Fibroblast of lung (primary cell): ENCODE measurements at regions not wholly inside any gene's neighbourhood (a gene's known extent, or its start where the extent isn't known, plus 50 kb on each side); places are given as distances from the start of the nearest gene placed in this dataset.

Experiments used
- DNase-seq, 2 donors: peaks; one replicate each; pipeline versions ENCODE4 v3.0.0 to v3.0.0-alpha.2; 2010; ENCODE audit warnings: low read depth in 2 of 2
- H2AFZ ChIP-seq: 2 replicates; pipeline ENCODE4 v1.5.1; 2012; ENCODE audit warnings: low read length, control low read depth, inconsistent platforms
- H3K27ac ChIP-seq: 2 replicates; pipeline ENCODE4 v1.5.1; 2011; ENCODE audit warnings: low read length, control low read depth; ENCODE audit not compliant: insufficient read depth
- H3K27me3 ChIP-seq: 2 replicates; pipeline ENCODE4 v1.5.1; 2011; ENCODE audit warnings: mild to moderate bottlenecking, low read length; ENCODE audit not compliant: control insufficient read depth, insufficient read depth
- H3K36me3 ChIP-seq: 2 replicates; pipeline ENCODE4 v1.5.1; 2011; ENCODE audit warnings: low read length; ENCODE audit not compliant: control insufficient read depth, insufficient read depth
- H3K4me1 ChIP-seq: 2 replicates; pipeline ENCODE4 v1.5.1; 2011; ENCODE audit warnings: low read length; ENCODE audit not compliant: control insufficient read depth, insufficient read depth; ENCODE audit errors: extremely low read depth
- H3K4me2 ChIP-seq: 2 replicates; pipeline ENCODE4 v1.5.1; 2011; ENCODE audit warnings: low read length, control low read depth; ENCODE audit not compliant: insufficient read depth; ENCODE audit errors: extremely low read depth
- H3K4me3 ChIP-seq, 4 experiments: fragments of 200-600 bp in 1 of 4; sonication (generic) in 1 of 4; replicated peaks in 1 of 4; 2 replicates each; pipeline ENCODE4 v1.5.1; 2011 to 2016; ENCODE audit warnings: low read length in 4 of 4, low read depth in 3 of 4, mild to moderate bottlenecking in 3 of 4, control low read depth in 2 of 4, inconsistent platforms in 1 of 4, mixed read lengths in 1 of 4; ENCODE audit not compliant: insufficient read depth in 1 of 4; ENCODE audit errors: control extremely low read depth in 1 of 4
- H3K79me2 ChIP-seq: 2 replicates; pipeline ENCODE4 v1.5.1; 2012; ENCODE audit warnings: mild to moderate bottlenecking, low read length, inconsistent platforms; ENCODE audit not compliant: control insufficient read depth, insufficient read depth
- H3K9ac ChIP-seq: 2 replicates; pipeline ENCODE4 v1.5.1; 2011; ENCODE audit warnings: mild to moderate bottlenecking, low read length, control low read depth; ENCODE audit not compliant: insufficient read depth
- H3K9me3 ChIP-seq: 2 replicates; pipeline ENCODE4 v1.5.1; 2012; ENCODE audit warnings: low read depth, low read length; ENCODE audit not compliant: control insufficient read depth, insufficient read depth
- H4K20me1 ChIP-seq: 2 replicates; pipeline ENCODE4 v1.5.1; 2011; ENCODE audit warnings: low read length; ENCODE audit not compliant: control insufficient read depth, insufficient read depth; ENCODE audit errors: extremely low read depth
- CTCF ChIP-seq, 2 donors: IDR thresholded peaks in 1 of 2; conservative IDR thresholded peaks in 1 of 2; 1 replicate in 1 of 2; 2 replicates in 1 of 2; pipeline ENCODE4 v1.5.1; 2011 to 2012; ENCODE audit warnings: low read length in 2 of 2, control low read depth in 1 of 2, inconsistent platforms in 1 of 2, low read depth in 1 of 2, mild to moderate bottlenecking in 1 of 2
- EZH2 ChIP-seq: IDR thresholded peaks from 2 replicates; pipeline ENCODE4 v1.5.1; 2012; ENCODE audit warnings: low read length, control low read depth, mild to moderate bottlenecking; ENCODE audit errors: missing control alignments

- H3K36me3 ChIP-seq: no peaks in the 10 kb centered on the region
- H2AFZ ChIP-seq: no peak overlapping the region
- no peaks in the 10 kb centered on the region for H3K9me3 ChIP-seq
- no peak for DNase-seq
- H3K27ac ChIP-seq: no peak overlapping the region
- no peaks in the 10 kb centered on the region for H3K79me2 ChIP-seq
- H3K27me3 ChIP-seq: no peaks in the 10 kb centered on the region
- H3K4me2 ChIP-seq: no peak overlapping the region
- no peaks in the 10 kb centered on the region for H4K20me1 ChIP-seq
- no peaks in the 10 kb centered on the region for H3K4me1 ChIP-seq
- H3K4me3 ChIP-seq: no peak overlapping the region
- H3K9ac ChIP-seq: no peak overlapping the region
- no peak for TF ChIP-seq CTCF (conservative IDR thresholded peaks at IDR 0.05 in 1 of 2, IDR thresholded peaks at IDR 0.05 in 1 of 2; ENCODE audit: low read depth in 1 of 2, low read length in 2 of 2)
- no peak for TF ChIP-seq EZH2
These were observed 71.5 kb upstream of the IGLL5 start for GRCh38 chr22:22816171-22816514.

- Histone ChIP-seq H3K4me1 (no peaks in the 10 kb centered on the region), H3K4me3 (no peak overlapping the region), H3K27me3 (no peaks in the 10 kb centered on the region), H2AFZ (no peak overlapping the region), H3K4me2 (no peak overlapping the region), H3K9ac (no peak overlapping the region), H3K9me3 (no peaks in the 10 kb centered on the region), H3K79me2 (no peaks in the 10 kb centered on the region), H3K36me3 (no peaks in the 10 kb centered on the region), H3K27ac (no peak overlapping the region), H4K20me1 (no peaks in the 10 kb centered on the region)
- no peak for DNase-seq
- TF ChIP-seq CTCF (conservative IDR thresholded peaks at IDR 0.05 in 1 of 2, IDR thresholded peaks at IDR 0.05 in 1 of 2; ENCODE audit: low read depth in 1 of 2, low read length in 2 of 2) (no peak), EZH2 (no peak)
These were observed 70.7 kb upstream of the IGLL5 start for GRCh38 chr22:22816766-22817410.

- Histone ChIP-seq H3K27ac (no peak overlapping the region), H3K9me3 (no peaks in the 10 kb centered on the region), H3K4me1 (no peaks in the 10 kb centered on the region), H3K27me3 (no peaks in the 10 kb centered on the region), H3K4me2 (no peak overlapping the region), H3K79me2 (no peaks in the 10 kb centered on the region), H3K4me3 (no peak overlapping the region), H3K9ac (no peak overlapping the region), H3K36me3 (no peaks in the 10 kb centered on the region), H4K20me1 (no peaks in the 10 kb centered on the region), H2AFZ (no peak overlapping the region)
- no peak for DNase-seq
- TF ChIP-seq CTCF (conservative IDR thresholded peaks at IDR 0.05 in 1 of 2, IDR thresholded peaks at IDR 0.05 in 1 of 2; ENCODE audit: low read depth in 1 of 2, low read length in 2 of 2): no peak
These were observed 70.0 kb upstream of the IGLL5 start for GRCh38 chr22:22817468-22818201.
